Karpas-422 (cell line): ENCODE measurements at regions not wholly inside any gene's neighbourhood (a gene's known extent, or its start where the extent isn't known, plus 50 kb on each side); places are given as distances from the start of the nearest gene placed in this dataset.

Experiments
- DNase-seq: peaks from one replicate; pipeline ENCODE4 v3.0.0-alpha.2; 2015
- H2AFZ ChIP-seq: fragments of 200-600 bp; sonication (generic); 2 replicates; pipeline ENCODE4 v1.6.1; 2014; ENCODE audit warnings: antibody characterized with exemption, low read length, mixed read lengths
- H3K27ac ChIP-seq: fragments of 200-600 bp; sonication (generic); 2 replicates; pipeline ENCODE4 v1.5.1; 2014; ENCODE audit warnings: mild to moderate bottlenecking, low read length, moderate library complexity
- H3K27me3 ChIP-seq: fragments of 200-600 bp; sonication (generic); 2 replicates; pipeline ENCODE4 v1.6.1; 2014; ENCODE audit warnings: low read length, mixed read lengths
- H3K36me3 ChIP-seq: fragments of 200-600 bp; sonication (generic); 2 replicates; pipeline ENCODE4 v1.6.1; 2014; ENCODE audit warnings: low read length, mixed read lengths; ENCODE audit not compliant: insufficient read depth
- H3K4me1 ChIP-seq: fragments of 200-600 bp; sonication (generic); 2 replicates; pipeline ENCODE4 v1.6.1; 2014; ENCODE audit warnings: mild to moderate bottlenecking, low read length, mixed read lengths
- H3K4me2 ChIP-seq: fragments of 200-600 bp; sonication (generic); 2 replicates; pipeline ENCODE4 v1.6.1; 2014; ENCODE audit warnings: low read length, low read depth, mild to moderate bottlenecking; ENCODE audit not compliant: poor library complexity, severe bottlenecking
- H3K4me3 ChIP-seq: fragments of 200-600 bp; sonication (generic); 2 replicates; pipeline ENCODE4 v1.5.1; 2014; ENCODE audit warnings: mild to moderate bottlenecking, antibody characterized with exemption, low read length, mixed read lengths
- H3K79me2 ChIP-seq: fragments of 200-600 bp; sonication (generic); 2 replicates; pipeline ENCODE4 v1.6.1; 2014; ENCODE audit warnings: mild to moderate bottlenecking, low read length, mixed read lengths
- H3K9ac ChIP-seq: fragments of 200-600 bp; sonication (generic); 2 replicates; pipeline ENCODE4 v1.6.0; 2014; ENCODE audit warnings: low read length
- H3K9me2 ChIP-seq: fragments of 200-600 bp; sonication (generic), shearing (Covaris generic); replicated peaks from 2 replicates; pipeline ENCODE4 v1.6.0; 2014; ENCODE audit warnings: mild to moderate bottlenecking, low read length, moderate library complexity; ENCODE audit not compliant: insufficient read depth
- H3K9me3 ChIP-seq: fragments of 300-700, 200-600 bp; sonication (generic); 2 replicates; pipeline ENCODE4 v1.6.1; 2014; ENCODE audit warnings: low read length, mixed read lengths
- H4K20me1 ChIP-seq: fragments of 200-600 bp; sonication (generic); 2 replicates; pipeline ENCODE4 v1.6.1; 2014; ENCODE audit warnings: mild to moderate bottlenecking, antibody characterized with exemption, low read length, low read depth; ENCODE audit not compliant: insufficient read depth

DNA sequence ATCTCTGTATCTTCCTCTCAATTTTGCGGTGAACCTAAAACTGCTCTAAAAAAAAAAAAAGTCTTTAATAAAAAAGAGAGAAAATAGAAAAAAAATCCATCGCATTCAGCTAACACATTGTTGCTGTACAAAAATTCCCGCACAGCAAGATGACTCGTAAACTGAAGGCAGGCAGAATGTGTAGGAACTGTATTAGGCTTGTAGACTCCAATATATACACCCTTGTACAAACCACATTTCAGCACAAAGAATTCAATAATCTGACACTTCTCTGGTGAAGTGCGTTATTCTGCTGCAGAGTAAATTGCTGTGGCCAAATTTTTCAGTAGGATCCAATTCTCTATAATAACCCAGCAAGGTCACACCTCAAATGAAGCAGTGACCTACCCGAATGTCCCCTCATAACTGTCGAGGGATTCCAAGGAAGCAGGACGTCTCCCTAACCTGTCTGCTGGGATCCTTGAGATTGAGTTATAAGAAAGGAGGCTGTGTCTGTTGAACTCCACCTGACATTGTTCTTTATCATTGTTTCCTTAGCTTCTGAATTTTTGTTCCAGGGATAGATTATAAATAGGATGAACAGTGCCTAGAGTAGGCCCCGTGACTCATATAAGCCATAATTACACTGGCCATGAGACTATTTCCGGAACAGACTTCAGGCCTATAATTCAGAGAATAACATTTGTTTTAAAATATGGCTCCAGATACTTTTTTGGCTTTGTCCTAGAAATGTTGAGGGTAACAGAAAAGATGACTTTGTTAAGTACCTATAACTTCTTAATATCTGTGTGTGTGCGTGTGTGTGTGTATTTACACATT lies 348.3 kb downstream of the PCDH7 start:
- no peak overlapping the region for H2AFZ ChIP-seq
- H3K4me1 ChIP-seq = no peaks in the 10 kb centered on the region
- no peaks in the 10 kb centered on the region for H3K9me2 ChIP-seq
- no peak for DNase-seq
- no peak overlapping the region for H3K4me2 ChIP-seq
- H3K9me3 ChIP-seq = peaks cover 23% of the 10 kb centered on the region; the same call in 1 of the 2 replicates
- H3K27me3 ChIP-seq = no peaks in the 10 kb centered on the region
- H3K4me3 ChIP-seq = no peak overlapping the region
- H3K79me2 ChIP-seq = no peaks in the 10 kb centered on the region
- H4K20me1 ChIP-seq = no peaks in the 10 kb centered on the region
- no peak overlapping the region for H3K27ac ChIP-seq
- H3K36me3 ChIP-seq = no peaks in the 10 kb centered on the region
- no peak overlapping the region for H3K9ac ChIP-seq

DNA sequence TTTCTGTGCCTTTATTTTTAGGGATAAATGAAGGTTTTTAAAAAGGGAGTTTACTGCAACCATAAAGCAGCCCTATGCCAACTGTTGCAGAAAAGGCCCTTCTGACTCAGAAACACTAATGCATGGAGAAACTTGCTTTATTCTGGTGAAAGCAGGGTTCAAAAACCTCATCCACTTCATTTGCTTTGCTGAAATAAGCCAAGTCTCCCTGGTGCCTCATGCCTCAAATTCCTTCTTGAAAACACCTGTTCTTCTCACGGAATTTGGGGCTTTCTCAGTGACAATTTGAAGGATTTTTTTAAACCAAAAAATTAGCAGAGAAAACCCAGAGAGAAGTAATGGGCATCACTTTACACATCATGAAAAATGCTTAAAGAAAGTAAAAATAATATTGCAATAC lies 349.0 kb downstream of the PCDH7 start:
- no peaks in the 10 kb centered on the region for H3K79me2 ChIP-seq
- H3K4me3 ChIP-seq = no peak overlapping the region
- H4K20me1 ChIP-seq = no peaks in the 10 kb centered on the region
- DNase-seq = no peak
- no peak overlapping the region for H3K27ac ChIP-seq
- no peak overlapping the region for H3K4me2 ChIP-seq
- no peaks in the 10 kb centered on the region for H3K4me1 ChIP-seq
- peaks cover 19% of the 10 kb centered on the region; the same call in 1 of the 2 replicates for H3K9me3 ChIP-seq
- H3K9me2 ChIP-seq = no peaks in the 10 kb centered on the region
- no peak overlapping the region for H2AFZ ChIP-seq
- H3K9ac ChIP-seq = no peak overlapping the region
- H3K36me3 ChIP-seq = no peaks in the 10 kb centered on the region
- H3K27me3 ChIP-seq = no peaks in the 10 kb centered on the region

DNA sequence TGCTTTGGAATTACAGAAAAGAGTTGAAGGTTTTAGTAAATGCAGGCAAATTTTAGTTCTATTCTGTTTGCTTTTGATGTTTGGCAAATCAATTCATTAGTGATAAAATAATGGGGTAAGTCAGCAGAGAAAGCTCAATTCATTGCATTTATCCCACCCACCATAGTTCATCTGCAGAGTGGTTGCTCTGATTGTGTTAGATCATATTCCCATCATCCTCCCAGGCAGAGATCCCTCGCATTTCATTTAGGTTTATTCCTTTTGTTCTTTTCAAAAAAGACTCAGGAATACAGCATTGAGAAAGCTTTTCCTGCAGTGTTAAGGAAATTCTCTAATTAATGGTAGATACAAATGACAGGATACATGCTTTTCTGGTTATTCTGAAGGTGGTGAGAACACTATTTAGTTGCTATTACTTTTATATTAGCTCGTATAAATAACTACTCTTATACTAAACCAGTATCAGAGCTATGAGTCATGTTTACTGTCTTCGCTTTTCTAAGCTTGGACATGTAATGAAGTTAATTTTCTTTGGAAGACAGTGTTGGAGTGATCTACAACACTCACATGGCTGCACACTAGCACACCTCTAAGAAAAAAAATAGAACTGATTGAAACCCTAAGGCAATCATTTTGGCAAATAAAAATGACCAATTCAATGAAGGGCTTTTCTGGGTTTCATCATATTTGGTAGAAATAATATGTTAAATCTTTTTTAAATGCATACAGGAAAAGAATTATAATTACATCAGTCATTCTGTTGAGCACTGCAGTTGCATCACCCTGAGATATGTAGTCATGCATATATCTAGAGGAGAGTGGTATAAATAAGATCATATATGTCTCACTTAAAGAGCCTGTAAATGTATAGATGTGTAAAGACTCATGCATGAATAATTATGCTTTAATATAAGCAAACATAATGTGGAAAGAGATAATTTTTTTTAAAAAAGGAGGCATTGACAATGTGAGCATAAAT lies 351.6 kb downstream of the PCDH7 start:
- Histone ChIP-seq H3K4me3 (no peak overlapping the region), H3K9me3 (peaks cover 23% of the 10 kb centered on the region; the same call in 1 of the 2 replicates), H3K9ac (no peak overlapping the region), H4K20me1 (no peaks in the 10 kb centered on the region), H3K4me2 (no peak overlapping the region), H2AFZ (no peak overlapping the region), H3K36me3 (no peaks in the 10 kb centered on the region), H3K4me1 (no peaks in the 10 kb centered on the region), H3K9me2 (no peaks in the 10 kb centered on the region), H3K27ac (no peak overlapping the region), H3K27me3 (no peaks in the 10 kb centered on the region), H3K79me2 (no peaks in the 10 kb centered on the region)
- no peak for DNase-seq

DNA sequence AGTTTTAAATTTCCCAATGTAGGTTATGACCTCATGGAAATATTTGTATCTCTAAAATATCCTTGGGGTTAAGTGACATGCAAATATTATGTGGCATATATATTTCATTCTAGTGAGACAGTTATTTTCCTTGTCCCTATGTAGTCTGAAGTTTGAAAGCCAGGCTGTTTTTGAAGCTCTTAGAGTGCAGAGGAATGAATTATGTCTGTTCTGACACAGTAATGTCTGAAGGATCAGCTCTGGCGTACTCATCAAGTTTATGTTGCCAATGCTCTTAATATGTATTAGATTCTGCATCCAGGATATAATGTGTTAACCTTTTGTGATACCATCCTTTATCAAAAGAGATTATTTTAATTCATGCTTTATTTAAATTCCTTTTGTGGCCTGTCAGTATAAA lies 355.8 kb downstream of the PCDH7 start:
- Histone ChIP-seq H3K27ac (no peak overlapping the region), H3K9me2 (no peaks in the 10 kb centered on the region), H4K20me1 (no peaks in the 10 kb centered on the region)

DNA sequence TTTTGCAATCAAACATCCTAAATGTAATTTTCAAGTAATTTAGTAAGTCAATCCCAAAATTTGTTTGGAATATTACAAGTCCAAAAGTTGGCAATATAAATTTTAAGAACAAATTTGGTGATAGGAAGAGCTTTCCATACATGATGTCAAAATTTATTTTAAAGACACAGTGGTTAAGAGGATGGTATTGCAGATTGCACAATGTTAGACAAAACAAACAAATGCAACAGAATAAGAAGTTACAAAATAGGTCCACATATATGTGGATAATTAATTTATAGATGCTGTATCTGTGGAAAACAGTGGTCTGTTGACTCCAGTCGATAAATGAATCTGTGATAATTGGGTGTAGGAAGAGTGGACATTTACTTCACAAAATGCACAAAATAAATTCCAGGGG lies 358.5 kb downstream of the PCDH7 start:
- no peak for DNase-seq
- Histone ChIP-seq H3K27ac (no peak overlapping the region), H3K4me3 (no peak overlapping the region), H3K36me3 (no peaks in the 10 kb centered on the region), H3K4me1 (no peaks in the 10 kb centered on the region), H3K9me3 (peaks cover 12% of the 10 kb centered on the region; the same call in 1 of the 2 replicates), H3K79me2 (no peaks in the 10 kb centered on the region), H4K20me1 (no peaks in the 10 kb centered on the region), H3K9me2 (no peaks in the 10 kb centered on the region), H2AFZ (no peak overlapping the region), H3K9ac (no peak overlapping the region), H3K4me2 (no peak overlapping the region), H3K27me3 (no peaks in the 10 kb centered on the region)

More for the DNA sequence above, 355.8 kb downstream of the PCDH7 start:
- H3K4me2 ChIP-seq = no peak overlapping the region
- DNase-seq = no peak
- H3K9me3 ChIP-seq = peaks cover 21% of the 10 kb centered on the region; the same call in 1 of the 2 replicates
- no peaks in the 10 kb centered on the region for H3K27me3 ChIP-seq
- H3K4me3 ChIP-seq = no peak overlapping the region
- no peak overlapping the region for H3K9ac ChIP-seq
- H2AFZ ChIP-seq = no peak overlapping the region
- H3K79me2 ChIP-seq = no peaks in the 10 kb centered on the region
- no peaks in the 10 kb centered on the region for H3K4me1 ChIP-seq
- H3K36me3 ChIP-seq = no peaks in the 10 kb centered on the region

DNA sequence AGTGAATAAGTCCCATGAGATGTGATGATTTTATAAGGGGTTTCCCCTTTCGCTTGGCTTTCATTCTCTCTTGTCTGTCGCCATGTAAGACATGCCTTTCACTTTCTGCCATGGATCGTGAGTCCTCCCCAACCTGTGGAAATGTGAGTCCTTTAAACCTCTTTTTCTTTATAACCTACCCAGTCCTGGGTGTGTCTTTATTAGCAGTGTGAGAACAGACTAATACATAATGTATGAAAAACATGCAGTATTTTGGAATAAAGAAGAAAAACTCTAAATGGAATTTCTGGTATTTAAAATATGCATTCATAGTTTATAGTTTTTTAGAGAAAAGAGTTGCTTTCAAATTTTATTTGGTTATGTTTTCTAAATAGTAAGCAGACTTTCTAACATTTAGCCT lies 360.7 kb downstream of the PCDH7 start:
- no peaks in the 10 kb centered on the region for H3K4me1 ChIP-seq
- H3K79me2 ChIP-seq = no peaks in the 10 kb centered on the region
- no peak for DNase-seq

DNA sequence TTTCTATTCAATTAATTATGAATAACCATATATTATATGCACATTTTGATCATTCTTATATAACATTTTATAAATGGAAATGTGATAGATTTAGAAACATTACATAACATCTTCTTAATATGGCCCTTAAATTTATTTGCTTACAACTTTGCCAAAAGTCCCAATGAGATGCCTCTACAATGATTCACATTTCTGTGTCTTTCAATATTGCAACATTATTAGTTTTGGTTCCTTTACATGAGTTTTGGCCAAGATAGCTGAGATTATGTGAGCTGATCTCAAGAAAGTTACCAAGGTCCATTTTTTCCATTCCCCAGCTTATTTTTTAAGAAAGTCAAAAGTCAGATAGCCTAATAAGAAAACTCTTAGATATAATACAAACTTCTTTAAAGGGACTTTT lies 361.2 kb downstream of the PCDH7 start:
- no peak overlapping the region for H3K27ac ChIP-seq
- no peak overlapping the region for H2AFZ ChIP-seq
- no peaks in the 10 kb centered on the region for H3K27me3 ChIP-seq
- no peaks in the 10 kb centered on the region for H3K9me2 ChIP-seq
- no peak overlapping the region for H3K9ac ChIP-seq
- DNase-seq = no peak
- peaks cover 4% of the 10 kb centered on the region; the same call in 1 of the 2 replicates for H3K9me3 ChIP-seq
- no peaks in the 10 kb centered on the region for H3K4me1 ChIP-seq
- no peaks in the 10 kb centered on the region for H3K79me2 ChIP-seq
- no peaks in the 10 kb centered on the region for H4K20me1 ChIP-seq
- no peaks in the 10 kb centered on the region for H3K36me3 ChIP-seq
- H3K4me2 ChIP-seq = no peak overlapping the region
- H3K4me3 ChIP-seq = no peak overlapping the region

More for the DNA sequence above, 360.7 kb downstream of the PCDH7 start:
- H3K27me3 ChIP-seq = no peaks in the 10 kb centered on the region
- no peak overlapping the region for H2AFZ ChIP-seq
- H3K4me3 ChIP-seq = no peak overlapping the region
- H3K9me3 ChIP-seq = peaks cover 7% of the 10 kb centered on the region; the same call in 1 of the 2 replicates
- H3K9me2 ChIP-seq = no peaks in the 10 kb centered on the region
- H4K20me1 ChIP-seq = no peaks in the 10 kb centered on the region
- H3K27ac ChIP-seq = no peak overlapping the region
- H3K4me2 ChIP-seq = no peak overlapping the region
- no peak overlapping the region for H3K9ac ChIP-seq
- no peaks in the 10 kb centered on the region for H3K36me3 ChIP-seq

DNA sequence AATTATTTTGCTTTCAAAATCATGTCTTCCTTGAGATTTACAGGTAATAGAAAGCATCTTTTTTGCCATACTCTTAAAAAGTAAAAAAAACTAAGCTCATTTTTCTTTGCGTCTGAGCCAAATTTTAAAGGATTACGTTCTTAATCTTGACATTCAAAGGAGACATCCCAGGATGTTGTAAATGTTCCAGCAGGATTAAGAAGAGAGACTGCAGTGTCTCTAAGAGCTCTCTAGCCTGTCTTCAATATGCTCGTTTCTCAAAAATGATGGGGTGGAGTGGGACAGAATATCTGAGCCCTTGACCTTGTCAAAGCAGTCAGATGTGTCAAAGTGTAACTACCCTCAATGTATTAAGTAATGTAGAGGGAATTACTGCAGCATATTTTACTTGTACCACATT lies 363.3 kb downstream of the PCDH7 start:
- no peak overlapping the region for H3K4me2 ChIP-seq
- H3K27ac ChIP-seq = no peak overlapping the region
- no peaks in the 10 kb centered on the region for H3K79me2 ChIP-seq
- no peaks in the 10 kb centered on the region for H3K9me2 ChIP-seq
- no peaks in the 10 kb centered on the region for H3K4me1 ChIP-seq
- H3K9ac ChIP-seq = no peak overlapping the region
- no peaks in the 10 kb centered on the region for H3K36me3 ChIP-seq
- no peak overlapping the region for H3K4me3 ChIP-seq
- peaks cover 14% of the 10 kb centered on the region for H3K9me3 ChIP-seq
- H2AFZ ChIP-seq = no peak overlapping the region
- no peak for DNase-seq
- no peaks in the 10 kb centered on the region for H3K27me3 ChIP-seq
- no peaks in the 10 kb centered on the region for H4K20me1 ChIP-seq
